Neural progenitor cell (in vitro differentiated cells): ENCODE measurements at regions not wholly inside any gene's neighbourhood (a gene's known extent, or its start where the extent isn't known, plus 50 kb on each side); places are given as distances from the start of the nearest gene placed in this dataset.

ENCODE experiments used
- EZH2phosphoT487 ChIP-seq: fragments of 200-600 bp; sonication (generic); IDR thresholded peaks from 2 replicates; pipeline ENCODE4 v1.6.1; 2017; ENCODE audit warnings: antibody characterized with exemption
- TF ChIP-seq, protein P1 (sequence below): fragments of 200-600 bp; sonication (generic); IDR thresholded peaks from 2 replicates; pipeline ENCODE4 v1.5.1; 2017; ENCODE audit warnings: antibody characterized with exemption, mild to moderate bottlenecking

GRCh38 chr2:53111004-53111403, 656.6 kb upstream of the CHAC2 start:
- TF ChIP-seq, protein P1, sequence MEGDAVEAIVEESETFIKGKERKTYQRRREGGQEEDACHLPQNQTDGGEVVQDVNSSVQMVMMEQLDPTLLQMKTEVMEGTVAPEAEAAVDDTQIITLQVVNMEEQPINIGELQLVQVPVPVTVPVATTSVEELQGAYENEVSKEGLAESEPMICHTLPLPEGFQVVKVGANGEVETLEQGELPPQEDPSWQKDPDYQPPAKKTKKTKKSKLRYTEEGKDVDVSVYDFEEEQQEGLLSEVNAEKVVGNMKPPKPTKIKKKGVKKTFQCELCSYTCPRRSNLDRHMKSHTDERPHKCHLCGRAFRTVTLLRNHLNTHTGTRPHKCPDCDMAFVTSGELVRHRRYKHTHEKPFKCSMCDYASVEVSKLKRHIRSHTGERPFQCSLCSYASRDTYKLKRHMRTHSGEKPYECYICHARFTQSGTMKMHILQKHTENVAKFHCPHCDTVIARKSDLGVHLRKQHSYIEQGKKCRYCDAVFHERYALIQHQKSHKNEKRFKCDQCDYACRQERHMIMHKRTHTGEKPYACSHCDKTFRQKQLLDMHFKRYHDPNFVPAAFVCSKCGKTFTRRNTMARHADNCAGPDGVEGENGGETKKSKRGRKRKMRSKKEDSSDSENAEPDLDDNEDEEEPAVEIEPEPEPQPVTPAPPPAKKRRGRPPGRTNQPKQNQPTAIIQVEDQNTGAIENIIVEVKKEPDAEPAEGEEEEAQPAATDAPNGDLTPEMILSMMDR, result no peak
- TF ChIP-seq EZH2phosphoT487, result no peak
